ENCODE measurements at regions not wholly inside any gene's neighbourhood (a gene's known extent, or its start where the extent isn't known, plus 50 kb on each side); places are given as distances from the start of the nearest gene placed in this dataset.

DNA sequence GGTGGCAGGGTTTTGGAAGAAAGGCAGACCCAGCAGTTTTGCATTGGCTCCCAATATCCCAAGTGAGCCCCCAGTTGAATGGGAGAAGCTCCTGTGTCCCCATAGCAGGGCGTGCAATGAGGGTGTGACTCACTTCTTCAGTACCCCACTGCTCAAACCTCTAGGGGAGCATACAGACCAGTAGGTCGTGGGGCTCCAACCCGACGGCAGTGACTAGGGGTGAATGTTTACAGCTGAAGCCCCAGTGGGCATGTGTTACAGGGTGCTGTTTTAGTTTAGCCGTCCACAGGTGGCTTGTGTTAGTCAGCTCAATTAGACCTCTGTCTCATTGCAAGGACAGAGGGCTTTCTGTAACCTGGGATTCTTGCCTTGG is 564.5 kb upstream of the CNTN5 start:
- TF ChIP-seq, protein P1, sequence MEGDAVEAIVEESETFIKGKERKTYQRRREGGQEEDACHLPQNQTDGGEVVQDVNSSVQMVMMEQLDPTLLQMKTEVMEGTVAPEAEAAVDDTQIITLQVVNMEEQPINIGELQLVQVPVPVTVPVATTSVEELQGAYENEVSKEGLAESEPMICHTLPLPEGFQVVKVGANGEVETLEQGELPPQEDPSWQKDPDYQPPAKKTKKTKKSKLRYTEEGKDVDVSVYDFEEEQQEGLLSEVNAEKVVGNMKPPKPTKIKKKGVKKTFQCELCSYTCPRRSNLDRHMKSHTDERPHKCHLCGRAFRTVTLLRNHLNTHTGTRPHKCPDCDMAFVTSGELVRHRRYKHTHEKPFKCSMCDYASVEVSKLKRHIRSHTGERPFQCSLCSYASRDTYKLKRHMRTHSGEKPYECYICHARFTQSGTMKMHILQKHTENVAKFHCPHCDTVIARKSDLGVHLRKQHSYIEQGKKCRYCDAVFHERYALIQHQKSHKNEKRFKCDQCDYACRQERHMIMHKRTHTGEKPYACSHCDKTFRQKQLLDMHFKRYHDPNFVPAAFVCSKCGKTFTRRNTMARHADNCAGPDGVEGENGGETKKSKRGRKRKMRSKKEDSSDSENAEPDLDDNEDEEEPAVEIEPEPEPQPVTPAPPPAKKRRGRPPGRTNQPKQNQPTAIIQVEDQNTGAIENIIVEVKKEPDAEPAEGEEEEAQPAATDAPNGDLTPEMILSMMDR (IDR thresholded peaks at IDR 0.05), result no peak
- no peak for TF ChIP-seq EZH2 (IDR thresholded peaks at IDR 0.05; ENCODE audit: borderline replicate concordance, insufficient read depth, low read depth, low read length, poor library complexity, severe bottlenecking)
